ENCODE measurements at regions not wholly inside any gene's neighbourhood (a gene's known extent, or its start where the extent isn't known, plus 50 kb on each side); places are given as distances from the start of the nearest gene placed in this dataset.

DNA sequence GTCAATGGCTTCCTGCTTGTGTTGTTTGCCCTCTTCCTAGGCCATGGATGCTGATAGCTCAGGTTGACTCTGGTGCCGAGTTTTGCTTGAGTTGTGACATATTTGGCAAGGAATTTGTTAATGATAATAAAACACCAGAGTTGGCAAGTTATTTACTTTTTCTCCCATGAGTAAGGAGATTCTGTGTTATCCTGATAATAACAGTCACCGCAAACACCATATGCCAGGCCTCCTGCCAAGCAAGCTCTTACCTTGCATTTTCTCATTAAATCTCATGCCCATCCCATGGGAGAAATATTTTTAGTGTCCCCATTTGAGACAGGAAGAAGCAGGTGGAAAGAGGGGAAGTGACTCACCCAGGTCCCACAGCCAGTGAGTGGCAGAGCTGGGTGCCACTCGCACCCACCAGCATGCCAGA lies 67.4 kb upstream of the CLCN4 start:
- no peak for TF ChIP-seq POLR2A (IDR thresholded peaks at IDR 0.05; ENCODE audit: low read depth)
- TF ChIP-seq, protein P1, sequence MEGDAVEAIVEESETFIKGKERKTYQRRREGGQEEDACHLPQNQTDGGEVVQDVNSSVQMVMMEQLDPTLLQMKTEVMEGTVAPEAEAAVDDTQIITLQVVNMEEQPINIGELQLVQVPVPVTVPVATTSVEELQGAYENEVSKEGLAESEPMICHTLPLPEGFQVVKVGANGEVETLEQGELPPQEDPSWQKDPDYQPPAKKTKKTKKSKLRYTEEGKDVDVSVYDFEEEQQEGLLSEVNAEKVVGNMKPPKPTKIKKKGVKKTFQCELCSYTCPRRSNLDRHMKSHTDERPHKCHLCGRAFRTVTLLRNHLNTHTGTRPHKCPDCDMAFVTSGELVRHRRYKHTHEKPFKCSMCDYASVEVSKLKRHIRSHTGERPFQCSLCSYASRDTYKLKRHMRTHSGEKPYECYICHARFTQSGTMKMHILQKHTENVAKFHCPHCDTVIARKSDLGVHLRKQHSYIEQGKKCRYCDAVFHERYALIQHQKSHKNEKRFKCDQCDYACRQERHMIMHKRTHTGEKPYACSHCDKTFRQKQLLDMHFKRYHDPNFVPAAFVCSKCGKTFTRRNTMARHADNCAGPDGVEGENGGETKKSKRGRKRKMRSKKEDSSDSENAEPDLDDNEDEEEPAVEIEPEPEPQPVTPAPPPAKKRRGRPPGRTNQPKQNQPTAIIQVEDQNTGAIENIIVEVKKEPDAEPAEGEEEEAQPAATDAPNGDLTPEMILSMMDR (IDR thresholded peaks at IDR 0.05), result no peak
- TF ChIP-seq POLR2AphosphoS5 (IDR thresholded peaks at IDR 0.05), result no peak
- no peak for TF ChIP-seq EP300 (IDR thresholded peaks at IDR 0.05)

Data from esophagus muscularis mucosa (tissue), 4 donors.